Cardiac muscle cell (in vitro differentiated cells and primary cell): ENCODE measurements at regions not wholly inside any gene's neighbourhood (a gene's known extent, or its start where the extent isn't known, plus 50 kb on each side); places are given as distances from the start of the nearest gene placed in this dataset.

ENCODE experiments used
- DNase-seq, 2 donors: peaks; one replicate each; pipeline versions ENCODE4 v3.0.0 to v3.0.0-alpha.2; 2010 to 2017; ENCODE audit warnings: low read depth in 1 of 2, low spot score in 1 of 2
- H3K27ac ChIP-seq: fragments of 200-600 bp; sonication (generic); 2 replicates; pipeline ENCODE4 v1.5.1; 2016
- H3K27me3 ChIP-seq: fragments of 200-600 bp; sonication (generic); 2 replicates; pipeline ENCODE4 v1.6.0; 2016; ENCODE audit warnings: control low read depth
- H3K36me3 ChIP-seq: fragments of 200-600 bp; sonication (generic); 2 replicates; pipeline ENCODE4 v1.5.1; 2016; ENCODE audit warnings: control low read depth
- H3K4me1 ChIP-seq: fragments of 200-600 bp; sonication (generic); 2 replicates; pipeline ENCODE4 v1.8.1; 2017; ENCODE audit warnings: low read depth, mild to moderate bottlenecking, mixed run types
- H3K4me3 ChIP-seq: fragments of 200-600 bp; sonication (generic); 2 replicates; pipeline ENCODE4 v1.5.1; 2016; ENCODE audit warnings: mild to moderate bottlenecking
- H3K9me3 ChIP-seq: fragments of 200-600 bp; sonication (generic); 2 replicates; pipeline ENCODE4 v1.5.1; 2017; ENCODE audit warnings: low read depth, mild to moderate bottlenecking, control low read depth
- TF ChIP-seq, protein P1 (sequence below): IDR thresholded peaks from 2 replicates; pipeline ENCODE4 v1.5.1; 2012; ENCODE audit warnings: low read depth, mild to moderate bottlenecking, low read length

- DNase-seq: no peak
- no peaks in the 10 kb centered on the region for H3K4me1 ChIP-seq
- H3K9me3 ChIP-seq: no peaks in the 10 kb centered on the region
- H3K27me3 ChIP-seq: no peaks in the 10 kb centered on the region
- no peaks in the 10 kb centered on the region for H3K36me3 ChIP-seq
- no peak overlapping the region for H3K4me3 ChIP-seq
- TF ChIP-seq, protein P1, sequence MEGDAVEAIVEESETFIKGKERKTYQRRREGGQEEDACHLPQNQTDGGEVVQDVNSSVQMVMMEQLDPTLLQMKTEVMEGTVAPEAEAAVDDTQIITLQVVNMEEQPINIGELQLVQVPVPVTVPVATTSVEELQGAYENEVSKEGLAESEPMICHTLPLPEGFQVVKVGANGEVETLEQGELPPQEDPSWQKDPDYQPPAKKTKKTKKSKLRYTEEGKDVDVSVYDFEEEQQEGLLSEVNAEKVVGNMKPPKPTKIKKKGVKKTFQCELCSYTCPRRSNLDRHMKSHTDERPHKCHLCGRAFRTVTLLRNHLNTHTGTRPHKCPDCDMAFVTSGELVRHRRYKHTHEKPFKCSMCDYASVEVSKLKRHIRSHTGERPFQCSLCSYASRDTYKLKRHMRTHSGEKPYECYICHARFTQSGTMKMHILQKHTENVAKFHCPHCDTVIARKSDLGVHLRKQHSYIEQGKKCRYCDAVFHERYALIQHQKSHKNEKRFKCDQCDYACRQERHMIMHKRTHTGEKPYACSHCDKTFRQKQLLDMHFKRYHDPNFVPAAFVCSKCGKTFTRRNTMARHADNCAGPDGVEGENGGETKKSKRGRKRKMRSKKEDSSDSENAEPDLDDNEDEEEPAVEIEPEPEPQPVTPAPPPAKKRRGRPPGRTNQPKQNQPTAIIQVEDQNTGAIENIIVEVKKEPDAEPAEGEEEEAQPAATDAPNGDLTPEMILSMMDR: no peak
- no peak overlapping the region for H3K27ac ChIP-seq
These were observed 402.4 kb downstream of the OMA1 start for GRCh38 chr1:58143972-58144697.

GRCh38 chr1:58136387-58136786 lies 410.1 kb downstream of the OMA1 start:
- Histone ChIP-seq H3K9me3 (no peaks in the 10 kb centered on the region), H3K4me1 (no peaks in the 10 kb centered on the region), H3K4me3 (no peak overlapping the region), H3K36me3 (no peaks in the 10 kb centered on the region), H3K27ac (no peak overlapping the region), H3K27me3 (no peaks in the 10 kb centered on the region)
- DNase-seq: no peak
- TF ChIP-seq, protein P1: no peak

DNA sequence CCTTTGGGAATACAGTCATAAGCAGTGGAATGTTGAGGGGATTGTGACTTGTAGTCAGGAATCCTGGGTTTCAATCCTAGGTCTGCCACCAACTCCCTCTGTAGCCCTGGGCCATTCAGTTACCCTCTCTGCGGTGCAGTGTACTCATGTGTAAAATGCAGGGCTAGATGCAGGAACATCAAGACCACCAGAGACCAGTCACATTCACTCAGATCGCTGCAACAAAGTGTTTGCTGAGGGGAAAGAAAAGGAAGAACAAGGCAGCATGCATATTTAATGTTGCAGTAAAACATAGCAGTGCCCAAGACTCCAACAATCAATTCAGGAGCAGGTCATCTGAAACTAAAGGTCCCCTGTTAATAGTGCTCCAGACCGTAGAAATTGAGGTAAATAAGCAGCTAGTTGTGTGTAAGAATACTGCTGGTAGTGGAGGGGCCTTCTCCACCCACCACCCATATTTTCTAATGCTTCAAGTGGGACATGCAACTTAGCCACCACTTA lies 410.7 kb downstream of the OMA1 start:
- Histone ChIP-seq H3K36me3 (no peaks in the 10 kb centered on the region), H3K4me3 (no peak overlapping the region), H3K27ac (no peak overlapping the region), H3K9me3 (no peaks in the 10 kb centered on the region), H3K4me1 (no peaks in the 10 kb centered on the region), H3K27me3 (no peaks in the 10 kb centered on the region)
- DNase-seq: no peak
- TF ChIP-seq, protein P1: no peak

GRCh38 chr1:58133562-58133961 lies 413.0 kb downstream of the OMA1 start:
- Histone ChIP-seq H3K27me3 (no peaks in the 10 kb centered on the region), H3K36me3 (no peaks in the 10 kb centered on the region), H3K27ac (no peak overlapping the region), H3K4me1 (no peaks in the 10 kb centered on the region), H3K4me3 (no peak overlapping the region), H3K9me3 (no peaks in the 10 kb centered on the region)
- TF ChIP-seq, protein P1: no peak
- DNase-seq: no peak

- TF ChIP-seq, protein P1: no peak
- Histone ChIP-seq H3K27me3 (no peaks in the 10 kb centered on the region), H3K4me1 (no peaks in the 10 kb centered on the region), H3K36me3 (no peaks in the 10 kb centered on the region), H3K4me3 (no peak overlapping the region), H3K27ac (no peak overlapping the region), H3K9me3 (no peaks in the 10 kb centered on the region)
- no peak for DNase-seq
These were observed 423.5 kb downstream of the OMA1 start for GRCh38 chr1:58123051-58123450.
